ENCODE measurements at regions not wholly inside any gene's neighbourhood (a gene's known extent, or its start where the extent isn't known, plus 50 kb on each side); places are given as distances from the start of the nearest gene placed in this dataset.

DNA sequence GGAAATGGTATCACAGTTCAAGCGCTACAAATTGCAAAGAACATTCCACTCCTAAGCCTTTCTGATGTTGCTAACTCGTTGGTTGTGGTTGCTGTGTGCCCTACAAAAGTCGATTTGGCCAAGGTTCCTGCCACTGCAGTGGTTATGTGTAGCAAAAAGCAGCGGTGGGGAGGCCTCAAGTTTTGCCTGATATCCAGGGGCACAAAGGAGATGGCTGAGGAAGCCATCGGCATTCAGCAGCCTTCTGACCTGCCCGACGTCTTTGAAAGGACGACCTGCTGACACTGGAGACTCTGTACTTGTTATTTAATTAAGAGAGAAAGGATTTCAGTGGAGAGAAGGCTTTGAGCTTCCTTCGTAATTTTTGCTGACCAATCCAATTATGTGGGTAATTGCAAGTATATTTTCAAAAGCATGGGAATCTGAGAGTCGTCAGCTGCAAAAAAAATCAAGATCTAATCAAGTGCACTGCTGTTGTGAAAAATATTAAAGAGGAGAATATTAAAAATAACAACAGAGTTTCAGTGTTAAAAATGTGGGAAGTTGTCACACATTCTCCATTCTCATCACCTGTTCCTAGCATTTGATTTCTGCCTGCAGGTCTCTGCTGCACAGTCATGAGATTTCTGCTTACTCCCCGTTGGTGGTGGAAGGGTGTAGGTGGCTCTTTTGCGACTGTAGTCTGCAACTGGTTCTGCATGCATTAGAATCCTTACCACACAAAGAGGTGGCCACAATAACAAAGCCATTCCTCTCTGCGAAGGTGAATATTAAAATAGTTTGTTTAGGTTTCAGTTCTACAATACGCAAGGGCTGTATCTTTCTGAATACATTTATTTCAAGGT is 319.2 kb downstream of the IRX2 start:
- Histone ChIP-seq H3K27me3 (ENCODE audit: insufficient read depth, low read depth) (no peaks in the 10 kb centered on the region), H3K79me2 (ENCODE audit: insufficient read depth, low read depth) (no peaks in the 10 kb centered on the region), H3K9ac (no peak overlapping the region), H3K4me2 (no peak overlapping the region), H3K36me3 (ENCODE audit: insufficient read depth) (no peaks in the 10 kb centered on the region), H2AFZ (ENCODE audit: low read depth) (no peak overlapping the region), H3K4me3 (IDR thresholded peaks at IDR 0.05; ENCODE audit: insufficient read depth, low read depth, low read length) (no peak overlapping the region), H4K20me1 (ENCODE audit: insufficient read depth) (no peaks in the 10 kb centered on the region), H3K4me1 (ENCODE audit: low read depth, poor library complexity, severe bottlenecking) (no peaks in the 10 kb centered on the region), H3K27ac (no peak overlapping the region)
- TF ChIP-seq CTCF (conservative IDR thresholded peaks at IDR 0.05; ENCODE audit: low read depth, low read length), result no peak

DNA sequence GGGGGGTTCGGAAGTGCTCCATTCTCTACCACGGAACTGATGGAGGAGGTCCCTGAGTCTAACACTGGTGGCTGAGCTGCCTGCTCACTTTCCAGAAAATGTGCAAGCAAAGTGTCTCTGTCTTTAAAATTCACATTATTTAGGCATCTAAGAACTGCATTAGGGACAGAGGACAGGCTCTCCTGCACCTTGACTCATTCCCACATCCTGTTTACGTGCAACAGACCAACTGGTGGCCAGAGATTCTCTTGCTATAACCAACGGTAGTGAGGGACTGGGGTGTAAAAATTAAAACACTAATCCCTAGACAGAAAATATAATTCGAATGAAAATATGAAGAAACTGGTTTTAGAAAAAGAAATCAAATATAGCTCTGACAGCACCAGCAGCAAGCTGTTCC is 320.9 kb downstream of the IRX2 start:
- Histone ChIP-seq H2AFZ (ENCODE audit: low read depth) (no peak overlapping the region), H3K79me2 (ENCODE audit: insufficient read depth, low read depth) (no peaks in the 10 kb centered on the region), H3K4me1 (ENCODE audit: low read depth, poor library complexity, severe bottlenecking) (no peaks in the 10 kb centered on the region), H3K9ac (no peak overlapping the region), H3K27ac (no peak overlapping the region), H3K4me2 (no peak overlapping the region), H3K36me3 (ENCODE audit: insufficient read depth) (no peaks in the 10 kb centered on the region), H4K20me1 (ENCODE audit: insufficient read depth) (no peaks in the 10 kb centered on the region), H3K4me3 (IDR thresholded peaks at IDR 0.05; ENCODE audit: insufficient read depth, low read depth, low read length) (no peak overlapping the region), H3K27me3 (ENCODE audit: insufficient read depth, low read depth) (no peaks in the 10 kb centered on the region)
- TF ChIP-seq CTCF (conservative IDR thresholded peaks at IDR 0.05; ENCODE audit: low read depth, low read length), result no peak

DNA sequence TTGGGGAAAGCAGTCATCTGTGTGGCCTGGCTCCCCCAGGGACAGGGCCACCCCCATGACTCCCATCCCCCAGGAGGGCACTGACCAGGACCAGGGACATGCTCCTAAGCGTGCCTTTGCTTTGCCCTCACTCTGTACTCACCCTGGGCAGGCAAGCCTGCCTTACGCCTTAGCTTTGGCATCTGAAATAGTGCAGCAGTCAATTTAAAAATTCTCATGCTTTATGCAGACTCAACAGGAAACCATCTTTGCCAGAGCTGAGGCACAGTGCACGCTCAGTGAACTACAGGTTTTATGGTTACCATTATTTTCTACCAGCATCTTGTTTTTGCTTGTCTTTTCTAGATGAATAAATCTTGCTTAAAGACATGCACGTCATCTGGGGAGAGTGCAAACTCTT is 323.5 kb downstream of the IRX2 start:
- TF ChIP-seq CTCF (conservative IDR thresholded peaks at IDR 0.05; ENCODE audit: low read depth, low read length), result no peak
- H3K4me1 ChIP-seq (ENCODE audit: low read depth, poor library complexity, severe bottlenecking), result no peaks in the 10 kb centered on the region
- no peak overlapping the region for H2AFZ ChIP-seq (ENCODE audit: low read depth)
- no peak overlapping the region for H3K27ac ChIP-seq
- no peak overlapping the region for H3K4me3 ChIP-seq (IDR thresholded peaks at IDR 0.05; ENCODE audit: insufficient read depth, low read depth, low read length)
- no peak overlapping the region for H3K9ac ChIP-seq
- H4K20me1 ChIP-seq (ENCODE audit: insufficient read depth), result no peaks in the 10 kb centered on the region
- no peaks in the 10 kb centered on the region for H3K79me2 ChIP-seq (ENCODE audit: insufficient read depth, low read depth)
- no peaks in the 10 kb centered on the region for H3K27me3 ChIP-seq (ENCODE audit: insufficient read depth, low read depth)
- H3K36me3 ChIP-seq (ENCODE audit: insufficient read depth), result no peaks in the 10 kb centered on the region
- no peak overlapping the region for H3K4me2 ChIP-seq

- Histone ChIP-seq H3K9ac (no peak overlapping the region), H2AFZ (ENCODE audit: low read depth) (no peak overlapping the region), H3K4me3 (IDR thresholded peaks at IDR 0.05; ENCODE audit: insufficient read depth, low read depth, low read length) (no peak overlapping the region), H3K36me3 (ENCODE audit: insufficient read depth) (no peaks in the 10 kb centered on the region), H3K27me3 (ENCODE audit: insufficient read depth, low read depth) (no peaks in the 10 kb centered on the region), H3K27ac (no peak overlapping the region), H4K20me1 (ENCODE audit: insufficient read depth) (no peaks in the 10 kb centered on the region), H3K4me2 (no peak overlapping the region), H3K4me1 (ENCODE audit: low read depth, poor library complexity, severe bottlenecking) (no peaks in the 10 kb centered on the region), H3K79me2 (ENCODE audit: insufficient read depth, low read depth) (no peaks in the 10 kb centered on the region)
- no peak for TF ChIP-seq CTCF (conservative IDR thresholded peaks at IDR 0.05; ENCODE audit: low read depth, low read length)
Measured at GRCh38 chr5:2423634-2424033, 327.8 kb downstream of the IRX2 start.

Measured in KMS-11 (cell line).